ENCODE measurements at regions not wholly inside any gene's neighbourhood (a gene's known extent, or its start where the extent isn't known, plus 50 kb on each side); places are given as distances from the start of the nearest gene placed in this dataset.

- no peak for TF ChIP-seq CTCF (IDR thresholded peaks at IDR 0.05; ENCODE audit: low read depth, low read length)
- no peak for TF ChIP-seq EZH2phosphoT487 (IDR thresholded peaks at IDR 0.05; ENCODE audit: low read depth)
Observed at GRCh38 chr5:145117285-145117684, 717.9 kb downstream of the PRELID2 start.
